Neural crest cell (in vitro differentiated cells): ENCODE measurements at regions not wholly inside any gene's neighbourhood (a gene's known extent, or its start where the extent isn't known, plus 50 kb on each side); places are given as distances from the start of the nearest gene placed in this dataset.

Source experiments
- DNase-seq: peaks from one replicate; pipeline ENCODE4 v3.0.0; 2021; ENCODE audit warnings: low read depth, mixed read lengths, low spot score
- H3K27ac Mint-ChIP-seq: one replicate; pipeline ENCODE4 v1.8.0; 2021; ENCODE audit warnings: mild to moderate bottlenecking, mixed read lengths; ENCODE audit not compliant: unreplicated experiment
- H3K27me3 Mint-ChIP-seq: 2 replicates; pipeline ENCODE4 v1.8.0; 2021; ENCODE audit warnings: low read depth, mild to moderate bottlenecking, mixed read lengths
- H3K36me3 Mint-ChIP-seq: 2 replicates; pipeline ENCODE4 v1.8.0; 2021; ENCODE audit warnings: low read depth, mild to moderate bottlenecking, mixed read lengths
- H3K4me1 Mint-ChIP-seq: 2 replicates; pipeline ENCODE4 v1.8.0; 2021; ENCODE audit warnings: mixed read lengths
- H3K4me3 Mint-ChIP-seq: one replicate; pipeline ENCODE4 v1.8.0; 2021; ENCODE audit warnings: mild to moderate bottlenecking, mixed read lengths
- H3K9me3 Mint-ChIP-seq: 2 replicates; pipeline ENCODE4 v1.8.0; 2021; ENCODE audit warnings: mixed read lengths
- CTCF ChIP-seq: fragments of 200-600 bp; sonication (generic); conservative IDR thresholded peaks from 2 replicates; pipeline ENCODE4 v1.5.0; 2021; ENCODE audit warnings: antibody characterized with exemption, mild to moderate bottlenecking

- Mint-ChIP-seq H3K4me3 (no peak overlapping the region), H3K4me1 (no peaks in the 10 kb centered on the region), H3K36me3 (no peaks in the 10 kb centered on the region), H3K9me3 (peaks cover 12% of the 10 kb centered on the region), H3K27me3 (no peaks in the 10 kb centered on the region), H3K27ac (no peak overlapping the region)
- TF ChIP-seq CTCF: no peak
- no peak for DNase-seq
Observed at GRCh38 chr15:37865687-37866086, 68.8 kb upstream of the TMCO5A start.

- Mint-ChIP-seq H3K27ac (no peak overlapping the region), H3K4me1 (peaks cover 4% of the 10 kb centered on the region), H3K27me3 (peaks cover 2% of the 10 kb centered on the region), H3K4me3 (no peak overlapping the region), H3K36me3 (no peaks in the 10 kb centered on the region), H3K9me3 (no peaks in the 10 kb centered on the region)
- DNase-seq: no peak
- no peak for TF ChIP-seq CTCF
Observed at GRCh38 chr15:37870711-37871110, 63.7 kb upstream of the TMCO5A start.

- DNase-seq: no peak
- Mint-ChIP-seq H3K4me1 (peaks cover 4% of the 10 kb centered on the region), H3K36me3 (no peaks in the 10 kb centered on the region), H3K27ac (no peak overlapping the region), H3K4me3 (no peak overlapping the region), H3K27me3 (peaks cover 12% of the 10 kb centered on the region), H3K9me3 (no peaks in the 10 kb centered on the region)
- TF ChIP-seq CTCF: no peak
Observed at GRCh38 chr15:37872661-37873060, 61.8 kb upstream of the TMCO5A start.

- H3K36me3 Mint-ChIP-seq: no peaks in the 10 kb centered on the region
Observed at GRCh38 chr15:37873336-37873735, 61.1 kb upstream of the TMCO5A start.

GRCh38 chr15:37876900-37877299 lies 57.5 kb upstream of the TMCO5A start:
- no peak for DNase-seq
- Mint-ChIP-seq H3K27me3 (peaks cover 26% of the 10 kb centered on the region), H3K36me3 (no peaks in the 10 kb centered on the region), H3K4me1 (peaks cover 8% of the 10 kb centered on the region), H3K4me3 (no peak overlapping the region), H3K9me3 (no peaks in the 10 kb centered on the region), H3K27ac (no peak overlapping the region)
- no peak for TF ChIP-seq CTCF

More at GRCh38 chr15:37873336-37873735, 61.1 kb upstream of the TMCO5A start:
- Mint-ChIP-seq H3K4me3 (no peak overlapping the region), H3K27me3 (peaks cover 12% of the 10 kb centered on the region), H3K9me3 (no peaks in the 10 kb centered on the region), H3K4me1 (peaks cover 4% of the 10 kb centered on the region), H3K27ac (no peak overlapping the region)
- DNase-seq: no peak
- TF ChIP-seq CTCF: no peak
